HG03521 (cell line): ENCODE measurements at regions not wholly inside any gene's neighbourhood (a gene's known extent, or its start where the extent isn't known, plus 50 kb on each side); places are given as distances from the start of the nearest gene placed in this dataset.

Source experiments
- ATAC-seq: cut with Tn5 transposase; IDR thresholded peaks from one replicate; pipeline ENCODE4 v1.9.1; 2021; ENCODE audit warnings: mild to moderate bottlenecking, moderate library complexity; ENCODE audit not compliant: unreplicated experiment

DNA sequence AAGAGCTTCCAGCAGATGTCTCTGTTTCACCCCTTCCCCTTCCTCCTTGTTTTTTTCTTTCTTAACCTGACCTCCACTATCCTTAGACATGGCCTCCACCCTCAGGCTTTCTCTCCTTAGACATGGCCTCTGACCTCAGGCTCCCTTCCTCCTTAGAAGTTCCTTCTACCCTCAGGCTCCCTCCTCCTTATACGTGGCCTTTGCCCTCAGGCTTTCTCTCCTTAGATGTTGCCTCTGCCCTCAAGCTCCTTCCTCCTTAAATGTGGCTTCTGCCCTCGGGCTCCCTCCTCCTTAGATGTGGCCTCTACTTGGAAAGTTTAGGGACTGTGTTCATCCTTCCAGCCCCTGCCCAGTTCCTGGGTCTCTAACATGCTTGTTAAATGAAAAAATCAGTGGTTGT, 180.4 kb upstream of the S1PR3 start:
- no peak for ATAC-seq

DNA sequence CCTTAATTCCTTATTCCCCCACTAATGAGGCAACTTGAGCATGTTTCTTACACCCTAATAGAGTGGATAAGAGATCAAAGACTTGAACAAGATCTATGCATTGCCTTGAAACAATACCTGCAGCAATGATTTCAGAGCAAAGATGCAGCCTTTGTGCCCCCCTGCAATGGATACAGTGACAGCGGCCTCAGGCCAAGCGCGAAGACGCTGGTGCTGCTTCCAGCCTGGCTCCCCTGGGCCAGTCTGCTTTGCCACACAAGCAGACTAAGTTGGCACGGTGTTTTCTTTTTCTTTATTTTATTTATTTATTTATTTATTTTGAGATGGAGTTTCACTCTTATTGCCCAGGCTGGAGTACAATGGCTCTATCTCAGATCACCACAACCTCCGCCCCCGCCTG, 179.8 kb upstream of the S1PR3 start:
- ATAC-seq: no peak

DNA sequence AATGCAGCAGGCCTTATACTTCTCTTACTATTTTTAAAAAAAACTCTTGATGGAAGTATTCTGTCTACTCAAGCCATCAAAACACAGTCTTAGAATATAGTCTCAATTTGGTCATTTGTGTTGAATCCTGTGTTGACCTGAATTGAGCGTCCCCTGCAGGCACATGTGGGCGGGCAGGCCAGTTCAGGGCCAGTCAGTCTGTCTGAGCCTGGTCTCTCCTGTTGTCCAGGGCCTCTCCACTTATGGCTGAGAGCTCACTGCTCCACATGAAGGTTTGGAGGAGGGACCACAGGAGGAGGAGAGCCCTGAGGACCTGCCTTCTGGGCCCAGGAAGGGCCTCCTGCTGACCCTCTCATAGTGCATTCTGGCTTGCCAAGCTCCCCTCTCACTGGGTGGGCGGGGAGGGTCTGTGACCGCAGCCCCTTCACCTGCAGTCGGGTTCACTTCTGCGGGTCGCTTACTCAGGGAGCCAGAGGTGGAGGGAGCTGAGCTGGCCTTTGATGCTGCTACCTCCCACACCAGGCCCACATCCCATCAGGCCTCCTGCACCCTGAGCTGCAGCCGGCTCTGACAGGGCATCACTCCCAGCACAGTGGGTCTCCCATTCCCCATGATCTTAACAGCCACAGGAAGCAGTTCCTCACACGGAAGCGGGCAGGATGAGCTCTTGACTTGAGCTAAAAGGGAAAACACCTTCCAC, 178.2 kb upstream of the S1PR3 start:
- ATAC-seq: no peak

DNA sequence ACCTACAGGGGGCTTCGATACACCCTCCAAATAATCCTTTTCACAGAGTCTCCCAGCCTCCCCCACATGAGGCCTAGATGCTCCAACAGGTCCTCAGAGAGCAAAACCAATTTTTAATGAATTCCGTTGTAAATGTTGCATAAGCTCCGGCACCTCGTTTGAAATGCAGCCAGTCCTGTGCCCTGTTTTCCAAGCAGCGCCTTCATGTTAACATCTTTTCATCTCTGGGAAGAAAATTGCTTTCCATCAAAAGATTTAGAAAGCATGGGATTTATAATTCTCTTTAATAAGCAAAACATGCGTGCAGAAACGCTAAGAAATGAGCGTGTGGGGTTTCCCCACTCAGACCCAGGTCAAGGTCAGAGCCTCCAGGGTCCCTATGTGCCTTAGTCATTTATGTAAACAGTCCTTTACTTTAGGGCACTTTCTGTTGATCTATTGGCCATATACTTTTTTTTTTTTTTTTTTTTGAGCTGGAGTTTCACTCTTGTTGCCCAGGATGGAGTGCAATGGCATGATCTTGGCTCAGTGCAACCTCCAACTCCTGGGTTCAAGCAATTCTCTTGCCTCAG, 177.5 kb upstream of the S1PR3 start:
- no peak for ATAC-seq

DNA sequence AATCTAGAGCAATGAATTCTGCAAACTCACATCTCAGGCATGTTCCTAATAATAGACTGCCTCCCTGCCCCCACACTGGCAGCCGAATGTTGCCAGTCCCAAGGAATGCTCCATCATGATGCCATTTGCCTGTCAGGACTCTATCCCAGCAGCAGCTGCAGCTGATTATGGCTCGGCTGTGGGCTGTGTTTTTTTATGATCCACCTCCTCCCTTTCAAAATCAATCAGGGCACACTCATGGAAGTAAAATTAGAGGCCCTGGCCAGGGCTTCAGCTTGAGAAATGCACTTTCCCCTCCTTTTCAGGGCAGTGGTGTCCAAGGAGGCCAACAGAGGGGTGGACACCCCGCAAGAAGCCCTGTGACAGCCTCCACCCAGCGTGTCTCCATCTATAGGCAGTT, 176.7 kb upstream of the S1PR3 start:
- no peak for ATAC-seq

DNA sequence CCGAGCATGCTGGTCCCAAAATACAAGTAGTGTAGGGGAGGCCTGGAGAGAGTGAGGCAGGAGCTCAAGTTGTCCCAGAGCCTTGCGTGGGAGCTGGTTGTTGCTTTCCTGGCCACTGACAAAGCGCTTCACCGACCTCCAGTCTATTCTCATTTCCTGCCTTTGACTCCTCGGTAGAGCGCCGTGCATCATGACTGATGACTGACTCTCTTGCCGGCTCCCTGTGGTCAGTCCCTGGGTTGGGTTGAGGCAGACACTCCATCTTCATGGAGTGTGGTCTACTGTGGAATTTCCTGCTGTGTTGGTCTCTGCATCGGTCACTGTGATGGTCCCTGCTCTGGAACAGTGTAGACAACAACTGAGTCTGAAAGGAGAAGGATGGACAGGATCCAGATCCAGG, 175.1 kb upstream of the S1PR3 start:
- no peak for ATAC-seq

DNA sequence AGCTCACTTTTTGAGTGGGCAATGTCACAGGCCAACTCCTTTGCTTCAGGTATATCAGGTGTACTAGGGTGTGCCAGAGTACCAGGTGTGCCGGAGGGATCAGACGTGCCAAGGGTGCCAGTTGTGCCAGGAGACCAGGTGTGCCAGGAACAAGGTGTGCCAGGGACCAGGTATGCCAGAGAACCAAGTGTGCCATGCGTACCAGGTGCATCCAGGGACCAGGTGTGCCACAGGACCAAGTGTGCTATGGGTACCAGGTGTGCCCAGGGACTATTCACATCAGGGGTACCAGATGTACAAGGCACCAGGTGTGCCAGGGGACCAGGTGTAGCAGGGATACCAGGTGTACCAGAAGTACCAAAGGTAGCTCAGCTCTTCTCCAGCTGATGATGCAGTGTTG, 174.7 kb upstream of the S1PR3 start:
- ATAC-seq: no peak

DNA sequence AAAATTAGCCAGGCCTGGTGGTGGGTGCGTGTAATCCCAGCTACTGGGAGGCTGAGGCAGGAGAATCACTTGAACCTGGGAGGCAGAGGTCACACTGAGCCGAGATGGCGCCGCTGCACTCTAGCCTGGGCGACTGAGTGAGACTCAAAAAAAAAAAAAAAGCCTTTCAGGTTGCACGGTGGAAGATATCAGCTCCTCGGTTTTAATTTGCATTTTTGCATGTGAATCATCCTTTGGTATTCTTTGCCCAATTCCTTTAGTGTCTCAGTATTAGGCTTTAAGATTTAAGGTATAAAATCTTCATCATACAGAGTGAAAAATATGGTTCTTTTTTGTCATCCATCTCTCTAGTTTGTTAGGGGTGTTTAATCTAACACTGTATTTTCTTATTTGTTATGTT, 173.6 kb upstream of the S1PR3 start:
- ATAC-seq: no peak

DNA sequence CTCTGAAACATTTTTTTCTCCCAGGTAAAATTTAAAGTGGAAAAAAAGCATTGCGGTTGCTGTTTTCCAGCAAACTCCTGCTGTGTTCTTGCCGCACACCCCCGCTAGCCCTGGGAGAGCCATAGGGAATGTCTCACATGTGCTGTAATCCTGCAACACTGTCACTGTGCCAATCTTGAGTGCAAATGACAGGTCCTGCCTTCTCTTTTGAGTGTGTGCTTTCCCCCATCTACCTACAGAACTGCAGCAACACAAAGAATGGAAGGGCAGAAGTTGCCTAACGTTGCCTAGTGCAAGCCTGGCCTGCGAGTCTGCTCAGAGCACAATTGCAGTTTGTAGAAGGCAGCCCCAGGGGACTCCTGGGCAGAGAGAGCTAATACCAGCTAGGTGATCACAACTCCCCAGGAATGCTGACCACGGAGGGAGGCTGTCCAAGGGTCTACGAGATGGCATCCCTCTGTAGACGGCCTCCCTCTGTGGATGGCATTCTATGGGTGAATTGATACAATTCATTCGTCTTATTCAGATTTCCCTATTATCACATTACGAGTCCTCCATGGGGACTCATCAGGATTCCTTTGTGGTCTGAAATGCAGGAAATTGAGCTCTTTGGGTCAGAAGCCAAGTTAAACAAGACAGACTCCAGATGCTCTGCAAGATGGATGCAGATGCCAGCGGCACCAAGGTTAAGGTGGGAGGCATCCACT, 172.6 kb upstream of the S1PR3 start:
- no peak for ATAC-seq

DNA sequence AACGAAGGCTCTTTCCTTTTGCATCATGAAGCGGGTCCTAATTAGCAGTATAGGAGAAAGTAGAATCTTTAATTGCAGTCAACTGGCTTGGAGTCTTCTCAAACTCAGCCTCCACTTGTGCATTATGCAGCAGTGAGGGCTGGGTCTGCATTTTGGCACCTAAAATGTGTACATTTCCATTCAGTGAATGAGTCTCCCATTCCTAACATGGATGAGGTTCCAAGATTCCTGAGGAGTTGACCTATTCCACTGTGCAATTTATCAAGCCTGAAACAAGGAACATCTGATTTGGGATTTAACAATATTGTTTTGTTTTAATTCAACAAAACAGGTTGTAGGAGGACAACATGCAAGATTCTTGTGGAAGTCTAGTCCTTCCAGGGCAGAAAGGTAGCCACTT, 171.8 kb upstream of the S1PR3 start:
- ATAC-seq: no peak

DNA sequence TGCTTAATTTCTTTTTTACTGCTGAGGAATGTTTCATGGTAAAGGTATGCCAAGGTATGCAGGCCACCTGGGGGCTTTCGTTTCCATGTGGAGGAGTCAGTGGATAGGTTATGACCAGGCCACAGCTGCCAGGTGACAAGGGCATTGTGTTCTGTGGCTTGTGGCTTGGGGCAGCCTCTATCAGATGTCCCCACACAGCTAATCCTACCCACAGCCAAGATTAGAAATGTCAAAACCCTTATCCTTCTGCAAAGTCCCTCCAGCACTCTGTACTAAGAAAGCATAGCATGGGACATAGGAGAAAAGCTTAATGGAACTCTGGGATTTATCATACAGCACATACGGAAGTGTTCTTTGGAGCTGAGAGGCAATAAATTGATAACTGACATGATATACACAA, 171.2 kb upstream of the S1PR3 start:
- ATAC-seq: no peak

DNA sequence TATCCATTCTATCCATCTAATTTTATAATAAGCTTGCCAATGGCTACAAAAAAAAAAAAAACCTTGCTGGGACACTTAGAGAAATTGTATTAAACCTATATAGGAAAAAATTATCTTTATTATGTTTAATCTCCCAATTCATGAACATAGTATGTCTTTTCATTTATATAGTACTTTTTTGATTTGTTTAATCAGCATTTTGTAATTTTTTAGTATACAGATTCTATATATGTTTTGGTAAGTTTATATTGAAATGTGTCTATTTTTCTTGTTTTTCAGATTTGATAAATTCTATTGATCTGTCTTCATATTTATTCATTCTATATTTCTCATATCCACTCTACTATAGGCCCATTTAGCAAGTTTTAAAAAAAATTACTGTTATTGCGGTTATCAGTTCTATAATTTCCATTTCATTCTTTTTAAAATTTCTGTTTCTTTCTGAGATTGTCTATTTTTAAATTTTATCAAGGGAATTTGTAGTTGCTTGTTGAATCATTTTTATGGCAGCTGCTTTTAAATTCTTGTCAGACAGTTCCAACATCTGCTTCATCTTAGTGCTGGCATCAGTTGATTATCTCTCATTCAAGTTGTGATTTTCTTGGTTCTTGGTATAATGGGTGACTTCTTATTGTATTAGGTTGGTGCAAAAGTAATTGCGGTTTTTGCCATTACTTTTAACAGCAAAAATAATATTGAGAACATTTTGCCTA, 170.1 kb upstream of the S1PR3 start:
- ATAC-seq: no peak

DNA sequence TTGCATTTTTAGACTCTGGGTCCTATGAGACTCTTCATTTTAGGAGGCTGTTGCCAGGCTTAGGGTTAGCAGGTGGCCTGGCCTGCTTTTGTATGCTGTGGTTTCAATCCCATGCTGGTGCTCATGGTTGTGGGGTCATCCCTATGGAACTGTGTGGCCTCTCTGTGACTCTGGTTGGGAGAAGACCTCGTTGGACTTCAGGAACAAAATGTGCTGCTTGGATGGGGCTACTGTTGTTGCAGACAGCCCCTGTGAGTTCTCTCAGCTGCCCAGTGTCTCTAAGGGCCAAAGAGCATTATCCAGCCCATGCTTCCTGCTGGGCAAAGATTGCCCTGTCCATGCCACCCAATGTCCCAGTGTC, 169.5 kb upstream of the S1PR3 start:
- ATAC-seq: no peak

DNA sequence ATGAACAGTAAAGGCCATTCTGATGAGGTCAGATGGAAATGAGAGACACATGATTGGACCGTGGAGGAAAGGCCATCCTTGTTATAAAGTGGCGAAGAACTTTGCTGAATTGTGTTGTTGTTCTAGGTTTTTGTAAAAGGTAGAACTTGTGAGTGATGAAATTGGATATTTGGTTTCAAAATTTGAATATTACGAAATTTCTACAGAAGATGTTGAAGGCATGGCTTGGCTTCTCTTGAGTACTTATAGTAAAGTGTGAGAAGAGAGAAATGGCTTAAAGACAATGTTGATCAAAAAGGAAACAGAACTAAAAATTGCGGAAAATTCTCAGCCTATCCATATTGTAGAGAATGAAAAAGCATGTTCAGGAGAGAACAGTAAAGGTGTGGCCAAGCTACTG, 166.6 kb upstream of the S1PR3 start:
- no peak for ATAC-seq

DNA sequence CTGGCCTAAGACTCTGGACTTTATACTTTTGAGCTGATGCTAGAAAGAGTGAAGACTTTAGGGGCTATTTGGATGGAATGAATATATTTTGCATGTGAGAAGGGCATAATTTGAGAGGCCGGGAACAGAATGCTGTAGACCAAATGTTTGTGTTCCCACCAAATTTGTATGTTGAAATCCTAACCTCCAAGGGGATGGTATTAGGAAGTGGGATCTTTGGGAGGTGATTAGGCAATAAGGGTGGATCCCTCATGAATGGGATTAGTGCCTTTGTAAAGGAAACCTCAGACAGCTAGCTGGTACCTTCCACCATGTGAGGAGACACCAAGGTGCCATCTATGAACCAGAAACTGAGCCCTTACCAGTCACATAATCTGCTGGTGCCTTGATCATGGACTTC, 165.1 kb upstream of the S1PR3 start:
- no peak for ATAC-seq

DNA sequence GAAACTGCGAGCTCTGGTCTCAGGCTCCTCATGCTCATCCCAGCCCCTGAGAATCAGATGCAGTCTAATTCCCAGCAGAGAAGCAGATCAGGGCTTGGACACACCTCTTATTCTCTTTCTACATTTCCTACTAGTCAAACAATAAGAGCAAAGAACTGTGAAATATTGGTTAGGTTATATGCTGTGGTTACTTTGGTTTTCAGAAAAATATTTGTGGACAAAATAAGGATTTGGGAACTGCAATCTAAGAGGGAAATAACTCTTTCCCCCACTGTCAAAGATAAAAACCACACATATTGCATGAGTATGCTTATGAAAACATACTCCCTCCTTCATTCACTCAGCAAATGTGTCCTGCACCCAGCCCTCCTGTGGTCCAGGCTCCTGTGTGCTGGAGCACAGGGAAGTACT, 164.5 kb upstream of the S1PR3 start:
- no peak for ATAC-seq

DNA sequence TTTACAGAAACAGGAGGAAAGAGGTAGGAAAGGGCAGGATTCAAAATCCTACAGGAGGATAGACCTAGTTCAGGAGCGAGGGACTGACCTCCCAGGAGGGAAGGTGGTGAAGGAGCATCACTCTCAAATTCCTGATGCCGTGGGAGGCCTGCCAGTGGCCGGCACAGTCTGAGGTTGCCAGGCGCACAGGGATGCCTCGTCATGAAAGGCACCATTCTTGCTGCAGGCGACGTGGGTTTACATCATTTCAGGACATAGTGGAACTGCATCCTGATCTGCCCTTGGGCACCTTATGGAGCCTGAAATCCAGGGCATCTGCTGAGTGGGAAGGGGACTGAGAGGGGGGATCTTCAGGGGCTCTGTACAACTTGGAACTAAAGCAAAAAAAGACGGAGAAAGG, 163.2 kb upstream of the S1PR3 start:
- no peak for ATAC-seq

DNA sequence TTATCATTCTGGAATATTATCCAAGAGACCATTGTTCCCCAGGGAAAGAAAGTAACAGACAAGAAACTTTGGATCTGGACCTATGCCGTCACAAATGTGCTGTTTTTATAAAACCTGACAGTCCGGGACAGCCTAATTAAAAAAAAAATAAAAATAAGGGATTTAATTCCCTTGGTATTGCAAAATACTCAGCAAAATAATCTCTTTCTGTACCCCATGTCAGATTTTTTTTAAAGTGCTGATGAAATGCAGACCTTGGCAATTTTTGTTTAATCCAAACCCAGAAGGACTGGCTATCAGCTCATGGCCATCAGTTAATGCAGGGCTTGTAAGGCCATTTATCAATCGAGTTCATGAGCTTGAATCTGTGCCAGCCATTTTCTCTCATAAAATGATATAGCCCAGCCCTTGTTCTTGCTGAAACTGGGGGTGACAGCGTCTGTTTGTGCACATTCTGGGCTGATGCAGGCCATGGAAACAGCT, 162.7 kb upstream of the S1PR3 start:
- no peak for ATAC-seq

DNA sequence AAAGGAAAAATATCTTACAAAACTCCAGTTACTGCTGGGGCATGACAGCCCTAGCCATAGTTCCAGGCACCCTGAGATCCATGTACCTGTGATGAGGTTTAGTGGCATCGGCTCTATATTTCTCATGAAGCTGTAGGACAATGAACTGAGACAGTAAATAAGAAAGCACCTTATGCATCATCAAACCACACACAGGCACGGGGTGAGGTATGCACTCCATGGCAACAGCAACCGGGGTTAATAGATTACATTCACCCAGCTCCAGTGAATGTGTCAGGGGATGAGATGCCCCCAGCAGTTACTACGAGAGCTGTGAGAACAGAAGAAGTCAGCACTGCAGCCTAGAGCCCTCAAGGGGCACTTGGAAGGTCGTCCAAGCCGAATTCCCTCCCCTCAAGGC, 162.0 kb upstream of the S1PR3 start:
- no peak for ATAC-seq

DNA sequence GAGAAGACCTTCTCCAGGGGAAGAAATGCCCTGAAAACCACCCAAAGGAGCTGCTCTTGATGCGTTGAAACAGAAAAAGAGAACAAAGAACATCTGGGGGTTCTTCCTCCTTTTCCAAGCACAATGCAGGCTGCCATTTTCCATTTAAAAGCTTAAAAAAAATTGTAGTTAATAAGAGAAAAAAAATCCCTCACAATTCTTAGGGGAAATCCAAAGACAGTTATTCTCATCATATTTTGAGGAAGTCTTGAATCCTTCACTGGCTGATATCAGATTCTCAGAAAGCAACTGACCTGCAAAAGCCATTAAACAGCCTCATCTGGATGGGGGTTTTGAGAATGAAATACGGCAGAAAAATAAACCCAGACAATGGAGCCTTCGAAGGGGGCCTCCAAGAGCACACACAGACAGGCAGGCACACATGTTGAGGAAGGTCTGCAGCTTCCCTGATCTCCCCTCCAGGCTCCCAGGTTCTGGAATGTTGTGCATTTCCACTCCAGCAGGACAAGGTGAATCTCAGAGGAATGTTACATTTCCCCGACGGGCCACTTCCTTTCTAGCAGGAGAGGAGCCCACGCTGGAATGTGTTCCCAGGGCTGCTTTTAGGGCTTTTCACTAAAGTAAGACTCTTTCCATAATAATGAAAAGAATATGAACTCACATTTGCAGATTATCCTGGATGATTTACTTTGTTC, 159.4 kb upstream of the S1PR3 start:
- no peak for ATAC-seq

DNA sequence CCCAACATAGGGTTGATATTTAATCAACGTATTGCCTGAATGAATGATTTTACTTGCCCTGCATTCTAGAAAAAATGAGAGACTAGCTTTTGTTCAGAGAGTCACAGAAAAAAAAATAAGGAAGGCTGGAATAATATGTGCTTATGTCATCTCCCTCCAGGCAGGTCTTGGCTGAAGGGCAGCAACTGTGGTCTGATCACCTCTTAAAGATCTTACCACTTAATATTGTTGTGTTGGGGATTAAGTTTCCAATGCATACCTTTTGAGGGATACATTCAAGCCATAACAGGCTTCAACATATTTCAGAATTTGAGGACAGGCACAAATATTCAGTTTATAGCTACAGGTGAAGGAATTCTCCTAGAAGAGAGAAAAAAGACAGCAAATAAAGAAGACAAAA, 157.3 kb upstream of the S1PR3 start:
- no peak for ATAC-seq
